GM13977 (cell line): ENCODE measurements at regions not wholly inside any gene's neighbourhood (a gene's known extent, or its start where the extent isn't known, plus 50 kb on each side); places are given as distances from the start of the nearest gene placed in this dataset.

Experiments
- DNase-seq: peaks from one replicate; pipeline ENCODE4 v3.0.0; 2012; ENCODE audit warnings: low spot score
- CTCF ChIP-seq: IDR thresholded peaks from 2 replicates; pipeline ENCODE4 v1.5.1; 2012; ENCODE audit warnings: mild to moderate bottlenecking, control low read depth; ENCODE audit not compliant: insufficient read depth; ENCODE audit errors: extremely low read depth, missing control alignments
- in situ Hi-C: fragments of 300-500 bp; cut with MboI; formaldehyde crosslinking; loops from one replicate; pipeline ENCODE4 v1.12.0; 2022; ENCODE audit warnings: low sequenced_read_pairs, low pct_unique_long_range_greater_than_20kb, mixed read lengths, inconsistent platforms; ENCODE audit not compliant: unreplicated experiment

- in situ Hi-C loops, result no loop called here
- no peak for DNase-seq
- TF ChIP-seq CTCF, result no peak
Observed at GRCh38 chr1:90347366-90347765, 352.5 kb downstream of the ZNF326 start.

- TF ChIP-seq CTCF, result no peak
Observed at GRCh38 chr1:90346757-90347156, 351.8 kb downstream of the ZNF326 start.

GRCh38 chr1:90346349-90346748, 351.4 kb downstream of the ZNF326 start:
- in situ Hi-C loops, result no loop called here
- no peak for DNase-seq
- no peak for TF ChIP-seq CTCF

More at GRCh38 chr1:90346757-90347156, 351.8 kb downstream of the ZNF326 start:
- in situ Hi-C loops, result no loop called here
- no peak for DNase-seq

- no peak for DNase-seq
- in situ Hi-C loops, result no loop called here
- TF ChIP-seq CTCF, result no peak
Observed at GRCh38 chr1:90344963-90345730, 350.2 kb downstream of the ZNF326 start.

GRCh38 chr1:90341516-90341915, 346.6 kb downstream of the ZNF326 start:
- in situ Hi-C loops, result no loop called here
- no peak for DNase-seq
- no peak for TF ChIP-seq CTCF

GRCh38 chr1:90340606-90341005, 345.7 kb downstream of the ZNF326 start:
- no peak for DNase-seq
- in situ Hi-C loops, result no loop called here
- no peak for TF ChIP-seq CTCF
